IMR-90 (cell line): ENCODE measurements at regions not wholly inside any gene's neighbourhood (a gene's known extent, or its start where the extent isn't known, plus 50 kb on each side); places are given as distances from the start of the nearest gene placed in this dataset.

Experiments
- ATAC-seq: fragments of 200-7000 bp; cut with Tn5 transposase; 2 replicates; pipeline ENCODE4 v1.9.1; 2020; ENCODE audit warnings: low read depth, mild to moderate bottlenecking, moderate library complexity
- BruUV-seq: library from RNA; stranded (reverse); fragments of 400-500 nt; replicated peaks from 2 replicates; lab custom pipeline; 2021; lab: Mats Ljungman, UMichigan
- CTCF ChIA-PET: fragments of 300-600 bp; formaldehyde crosslinking; extraction: SDS; loops from one replicate; lab custom pipeline; 2021; ENCODE audit warnings: antibody characterized with exemption; lab: Yijun Ruan, JAX
- POLR2A ChIA-PET: fragments of 300-600 bp; sonication (Branson Sonifier 250); formaldehyde crosslinking; loops from one replicate; lab custom pipeline; 2022; ENCODE audit warnings: antibody characterized with exemption; ENCODE audit not compliant: unreplicated experiment; lab: Charles Lee
- DNase-seq: peaks from one replicate; pipeline ENCODE4 v3.0.0; 2013
- H2AFZ ChIP-seq: replicated peaks from 2 replicates; pipeline ENCODE3; 2013; ENCODE audit warnings: low read length, mild to moderate bottlenecking; ENCODE audit not compliant: poor library complexity
- H2AK5ac ChIP-seq: 2 replicates; pipeline ENCODE4 v1.6.1; 2013; ENCODE audit warnings: low read depth, low read length, inconsistent platforms
- H2AK9ac ChIP-seq: replicated peaks from 2 replicates; pipeline ENCODE3; 2013; ENCODE audit warnings: mild to moderate bottlenecking, low read depth, low read length, moderate library complexity; ENCODE audit not compliant: poor library complexity
- H2BK120ac ChIP-seq: 2 replicates; pipeline ENCODE4 v1.6.1; 2013; ENCODE audit warnings: low read depth, low read length, inconsistent platforms
- H2BK15ac ChIP-seq: 3 replicates; pipeline ENCODE4 v1.6.1; 2013; ENCODE audit warnings: low read depth, low read length, inconsistent platforms
- H2BK20ac ChIP-seq: 2 replicates; pipeline ENCODE4 v1.6.1; 2013; ENCODE audit warnings: low read depth, mild to moderate bottlenecking, inconsistent platforms, low read length, moderate library complexity
- H2BK5ac ChIP-seq: 2 replicates; pipeline ENCODE4 v1.6.1; 2013; ENCODE audit warnings: mild to moderate bottlenecking, low read depth, low read length, inconsistent platforms; ENCODE audit not compliant: poor library complexity, severe bottlenecking
- H3K14ac ChIP-seq: replicated peaks from 2 replicates; pipeline ENCODE4 v1.6.1; 2013; ENCODE audit warnings: low read depth, low read length, inconsistent platforms
- H3K18ac ChIP-seq: 2 replicates; pipeline ENCODE4 v1.6.1; 2013; ENCODE audit warnings: low read depth, low read length, control low read depth
- H3K23ac ChIP-seq: 2 replicates; pipeline ENCODE4 v1.6.1; 2013; ENCODE audit warnings: low read depth, low read length, inconsistent platforms
- H3K27ac ChIP-seq: 2 replicates; pipeline ENCODE4 v1.5.1; 2013; ENCODE audit warnings: mild to moderate bottlenecking, control low read depth, low read length; ENCODE audit not compliant: insufficient read depth
- H3K27me3 ChIP-seq: 2 replicates; pipeline ENCODE4 v1.6.1; 2013; ENCODE audit warnings: low read length; ENCODE audit not compliant: control insufficient read depth, insufficient read depth
- H3K36me3 ChIP-seq: 2 replicates; pipeline ENCODE4 v1.6.1; 2013; ENCODE audit warnings: low read length, mixed read lengths; ENCODE audit not compliant: control insufficient read depth, insufficient read depth
- H3K4ac ChIP-seq: 2 replicates; pipeline ENCODE4 v1.6.1; 2013; ENCODE audit warnings: low read depth, low read length, inconsistent platforms
- H3K4me1 ChIP-seq: 2 replicates; pipeline ENCODE4 v1.6.1; 2013; ENCODE audit warnings: low read length, mixed read lengths; ENCODE audit not compliant: control insufficient read depth, insufficient read depth
- H3K4me2 ChIP-seq: 2 replicates; pipeline ENCODE4 v1.6.1; 2013; ENCODE audit warnings: low read depth, mild to moderate bottlenecking, control low read depth, low read length, moderate library complexity
- H3K4me3 ChIP-seq: 2 replicates; pipeline ENCODE4 v1.5.1; 2013; ENCODE audit warnings: low read depth, mild to moderate bottlenecking, control low read depth, low read length, moderate library complexity; ENCODE audit not compliant: insufficient read depth
- H3K56ac ChIP-seq: 2 replicates; pipeline ENCODE4 v1.6.1; 2013; ENCODE audit warnings: low read length, inconsistent platforms; ENCODE audit not compliant: insufficient read depth; ENCODE audit errors: extremely low read depth
- H3K79me1 ChIP-seq, 2 experiments: 2 replicates each; pipeline ENCODE4 v1.6.1; 2013; ENCODE audit warnings: low read length in 2 of 2, inconsistent platforms in 1 of 2, low read depth in 1 of 2
- H3K9ac ChIP-seq: 2 replicates; pipeline ENCODE4 v1.6.1; 2013; ENCODE audit warnings: low read depth, low read length, control low read depth
- H3K9me1 ChIP-seq: 2 replicates; pipeline ENCODE4 v1.6.1; 2013; ENCODE audit warnings: low read length, inconsistent platforms; ENCODE audit not compliant: insufficient read depth
- H3K9me3 ChIP-seq: 2 replicates; pipeline ENCODE4 v1.6.1; 2013; ENCODE audit warnings: low read length; ENCODE audit not compliant: control insufficient read depth, insufficient read depth
- H4K20me1 ChIP-seq: 2 replicates; pipeline ENCODE4 v1.6.1; 2013; ENCODE audit warnings: low read length, inconsistent platforms; ENCODE audit not compliant: insufficient read depth
- H4K5ac ChIP-seq: 2 replicates; pipeline ENCODE4 v1.6.1; 2013; ENCODE audit warnings: mild to moderate bottlenecking, low read depth, low read length, control low read depth
- H4K8ac ChIP-seq, 2 experiments: 2 replicates each; pipeline ENCODE4 v1.6.1; 2013; ENCODE audit warnings: low read depth in 2 of 2, low read length in 2 of 2, control low read depth in 1 of 2, inconsistent platforms in 1 of 2
- H4K91ac ChIP-seq: 2 replicates; pipeline ENCODE4 v1.6.1; 2013; ENCODE audit warnings: low read depth, low read length, inconsistent platforms; ENCODE audit not compliant: insufficient read depth
- CEBPB ChIP-seq: IDR thresholded peaks from 2 replicates; pipeline ENCODE4 v1.6.1; 2012; ENCODE audit warnings: low read depth, low read length, improper control_type of control experiment
- NFE2L2 ChIP-seq: fragments of 150-350 bp; IDR thresholded peaks from 2 replicates; pipeline ENCODE4 v1.6.1; 2016; ENCODE audit warnings: low read depth, mild to moderate bottlenecking, low read length
- dilution Hi-C: fragments of 300-500 bp; cut with HindIII; formaldehyde crosslinking; loops from one replicate; pipeline ENCODE4 v1.14.3; 2018; ENCODE audit warnings: low sequenced_read_pairs; ENCODE audit not compliant: unreplicated experiment
- in situ Hi-C: fragments of 300-500 bp; cut with MboI; formaldehyde crosslinking; loops from 3 replicates; pipeline ENCODE4 v1.14.3; 2019; ENCODE audit warnings: low sequenced_read_pairs, inconsistent platforms, mixed read lengths
- intact Hi-C: fragments of 100-400 bp; cut with micrococcal nuclease; formaldehyde crosslinking; loops from 2 replicates; pipeline ENCODE4 v1.10.0; 2022

DNA sequence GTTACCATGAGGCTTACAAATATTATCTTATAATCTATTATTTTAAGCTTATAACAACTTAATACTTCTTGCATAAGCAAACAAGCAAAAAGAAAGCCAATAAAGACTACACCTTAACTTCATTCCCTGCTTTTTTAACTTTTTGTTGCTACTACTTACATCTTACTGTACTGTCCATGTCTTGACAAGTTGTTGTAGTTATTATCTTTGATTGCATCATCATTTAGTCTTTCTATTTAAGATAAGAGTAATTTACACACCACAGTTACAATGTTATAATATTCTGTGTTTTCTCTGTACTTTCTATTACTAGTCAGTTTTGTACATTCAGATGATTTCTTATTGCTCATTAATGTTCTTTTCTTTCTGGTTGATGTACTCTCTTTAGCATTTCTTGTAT, 346.6 kb downstream of the SMARCA1 start:
- ChIA-PET CTCF (no interaction called here), POLR2A (no interaction called here)
- Histone ChIP-seq H3K9me1 (no peaks in the 10 kb centered on the region), H3K4me1 (no peaks in the 10 kb centered on the region), H2BK120ac (no peak overlapping the region), H2AK5ac (no peak overlapping the region), H4K5ac (no peak overlapping the region), H3K27ac (no peak overlapping the region), H3K79me1 (no peaks in the 10 kb centered on the region), H4K8ac (no peak overlapping the region), H3K14ac (no peak overlapping the region), H3K4ac (no peak overlapping the region), H3K36me3 (no peaks in the 10 kb centered on the region), H3K9me3 (no peaks in the 10 kb centered on the region), H3K23ac (no peak overlapping the region), H3K4me3 (no peak overlapping the region), H2BK15ac (no peak overlapping the region), H2AK9ac (no peak overlapping the region), H4K91ac (no peak overlapping the region), H3K56ac (no peak overlapping the region), H3K9ac (no peak overlapping the region), H2BK5ac (no peak overlapping the region), H2AFZ (no peak overlapping the region), H4K20me1 (no peaks in the 10 kb centered on the region), H2BK20ac (no peak overlapping the region), H3K18ac (no peak overlapping the region), H3K4me2 (no peak overlapping the region), H3K27me3 (no peaks in the 10 kb centered on the region)
- DNase-seq: no peak
- in situ Hi-C loops: no loop called here
- dilution Hi-C loops: no loop called here
- peak; percentile 61 for TF ChIP-seq CEBPB
- no peak for TF ChIP-seq NFE2L2
- no TSS peak for BruUV-seq
- intact Hi-C loops: no loop called here
- no peak for ATAC-seq
